Endothelial cell of umbilical vein (primary cell): ENCODE measurements at regions not wholly inside any gene's neighbourhood (a gene's known extent, or its start where the extent isn't known, plus 50 kb on each side); places are given as distances from the start of the nearest gene placed in this dataset.

Source experiments
- BruUV-seq: library from RNA; stranded (reverse); fragments of 400-500 nt; replicated peaks from 2 replicates; lab custom pipeline; 2021; lab: Mats Ljungman, UMichigan
- CTCF ChIA-PET: fragments of 300-600, 350-600 bp; sonication (Branson Sonifier 250); formaldehyde crosslinking; loops from one replicate; lab custom pipeline; 2021; ENCODE audit warnings: antibody characterized with exemption, inconsistent platforms; lab: Charles Lee
- POLR2A ChIA-PET: fragments of 300-600, 350-600 bp; sonication (Branson Sonifier 250); formaldehyde crosslinking; loops from one replicate; lab custom pipeline; 2021; ENCODE audit warnings: antibody characterized with exemption, inconsistent platforms; lab: Charles Lee
- DNase-seq: peaks from one replicate; pipeline ENCODE4 v3.0.0-alpha.2; 2011; ENCODE audit warnings: low read depth, low spot score
- FAIRE-seq: peaks from 2 replicates; lab custom pipeline; 2011; peaks lifted over from hg19 to GRCh38; lab: Jason Lieb, UNC
- H2AFZ ChIP-seq: 2 replicates; pipeline ENCODE4 v1.6.0; 2012; ENCODE audit warnings: low read depth, low read length, control low read depth, inconsistent platforms
- H3K27ac ChIP-seq: 2 replicates; pipeline ENCODE4 v1.5.1; 2011; ENCODE audit warnings: low read depth, mild to moderate bottlenecking, control low read depth, low read length, moderate library complexity; ENCODE audit not compliant: insufficient read depth
- H3K27me3 ChIP-seq, 2 experiments: 2 replicates each; pipeline versions ENCODE4 v1.6.0 to v1.6.1; 2011; ENCODE audit warnings: low read length in 2 of 2, mixed read lengths in 1 of 2; ENCODE audit not compliant: control insufficient read depth in 2 of 2, insufficient read depth in 2 of 2
- H3K36me3 ChIP-seq, 2 experiments: 2 replicates in 1 of 2; 3 replicates in 1 of 2; pipeline ENCODE4 v1.5.1; 2011; ENCODE audit warnings: low read length in 2 of 2, mild to moderate bottlenecking in 1 of 2, moderate library complexity in 1 of 2; ENCODE audit not compliant: control insufficient read depth in 2 of 2, insufficient read depth in 2 of 2; ENCODE audit errors: extremely low read depth in 1 of 2
- H3K4me1 ChIP-seq: 3 replicates; pipeline ENCODE4 v1.5.1; 2011; ENCODE audit warnings: mild to moderate bottlenecking, low read length; ENCODE audit not compliant: control insufficient read depth, insufficient read depth; ENCODE audit errors: extremely low read depth
- H3K4me2 ChIP-seq: 2 replicates; pipeline ENCODE4 v1.6.1; 2011; ENCODE audit warnings: low read length, control low read depth, mixed read lengths; ENCODE audit not compliant: insufficient read depth
- H3K4me3 ChIP-seq, 3 experiments: fragments of 200-600 bp in 1 of 3; sonication (generic), shearing (Covaris generic) in 1 of 3; replicated peaks in 1 of 3; 2 replicates each; pipeline ENCODE4 v1.5.1; 2011 to 2016; ENCODE audit warnings: control low read depth in 3 of 3, low read length in 3 of 3, mild to moderate bottlenecking in 2 of 3, inconsistent platforms in 1 of 3, low read depth in 1 of 3, moderate library complexity in 1 of 3; ENCODE audit not compliant: insufficient read depth in 1 of 3
- H3K79me2 ChIP-seq: 2 replicates; pipeline ENCODE4 v1.6.0; 2012; ENCODE audit warnings: low read length, inconsistent platforms; ENCODE audit not compliant: control insufficient read depth, insufficient read depth
- H3K9ac ChIP-seq: replicated peaks from 2 replicates; pipeline ENCODE3; 2011; ENCODE audit warnings: low read length, control low read depth; ENCODE audit not compliant: insufficient read depth; ENCODE audit errors: extremely low read depth
- H3K9me1 ChIP-seq: replicated peaks from 3 replicates; pipeline ENCODE4 v1.6.0; 2011; ENCODE audit warnings: mild to moderate bottlenecking, low read length; ENCODE audit not compliant: control insufficient read depth, insufficient read depth; ENCODE audit errors: extremely low read depth
- H3K9me3 ChIP-seq: replicated peaks from 2 replicates; pipeline ENCODE4 v1.5.1; 2012; ENCODE audit warnings: low read length, inconsistent platforms; ENCODE audit not compliant: control insufficient read depth, insufficient read depth
- H4K20me1 ChIP-seq: replicated peaks from 2 replicates; pipeline ENCODE3; 2011; ENCODE audit warnings: mild to moderate bottlenecking, low read length; ENCODE audit not compliant: control insufficient read depth, insufficient read depth; ENCODE audit errors: extremely low read depth
- EZH2 ChIP-seq: IDR thresholded peaks from 2 replicates; pipeline ENCODE4 v1.6.1; 2012; ENCODE audit warnings: borderline replicate concordance, low read depth, mild to moderate bottlenecking, moderate library complexity, low read length, inconsistent platforms; ENCODE audit not compliant: severe bottlenecking
- FOS ChIP-seq: IDR thresholded peaks from 2 replicates; pipeline ENCODE4 v1.6.1; 2011; ENCODE audit warnings: mild to moderate bottlenecking, low read length, moderate library complexity, borderline replicate concordance; ENCODE audit not compliant: insufficient read depth
- JUN ChIP-seq: IDR thresholded peaks from 2 replicates; pipeline ENCODE4 v1.6.1; 2011; ENCODE audit warnings: borderline replicate concordance, low read depth; ENCODE audit not compliant: insufficient read length, insufficient read depth
- MAX ChIP-seq: IDR thresholded peaks from 2 replicates; pipeline ENCODE4 v1.6.1; 2011; ENCODE audit not compliant: insufficient read depth, insufficient read length
- MYC ChIP-seq: IDR thresholded peaks from one replicate; pipeline ENCODE4 v1.6.1; 2011; ENCODE audit warnings: mild to moderate bottlenecking, low read depth, low read length
- POLR2AphosphoS5 ChIP-seq: IDR thresholded peaks from 2 replicates; pipeline ENCODE4 v1.6.1; 2012; ENCODE audit warnings: low read depth, mild to moderate bottlenecking, control low read depth, low read length, moderate library complexity; ENCODE audit not compliant: insufficient read depth
- dilution Hi-C: fragments of 300-500 bp; cut with MboI; formaldehyde crosslinking; loops from one replicate; pipeline ENCODE4 v1.15.0; 2019; ENCODE audit warnings: low sequenced_read_pairs; ENCODE audit not compliant: extremely low pct_ligation_motif_present
- intact Hi-C: fragments of 100-400 bp; cut with micrococcal nuclease; formaldehyde crosslinking; loops from one replicate; pipeline ENCODE4 v1.10.0; 2022
- TF ChIP-seq, protein P1 (sequence below), 2 donors: IDR thresholded peaks; 1 replicate in 1 of 2; 2 replicates in 1 of 2; pipeline ENCODE4 v1.5.1; 2011; ENCODE audit warnings: low read length in 2 of 2, mild to moderate bottlenecking in 2 of 2, moderate library complexity in 2 of 2, control low read depth in 1 of 2, inconsistent platforms in 1 of 2, low read depth in 1 of 2; ENCODE audit not compliant: insufficient read depth in 1 of 2; ENCODE audit errors: extremely low read depth in 1 of 2

GRCh38 chr10:29098423-29098822, 190.4 kb upstream of the LYZL1 start:
- Histone ChIP-seq H2AFZ (no peak overlapping the region), H3K9me1 (no peaks in the 10 kb centered on the region), H4K20me1 (no peaks in the 10 kb centered on the region), H3K4me3 (no peak overlapping the region), H3K27me3 (peaks cover 0 to 6% of the 10 kb centered on the region in 2 experiments), H3K36me3 (no peaks in the 10 kb centered on the region), H3K79me2 (no peaks in the 10 kb centered on the region), H3K4me1 (no peaks in the 10 kb centered on the region), H3K4me2 (no peak overlapping the region), H3K9me3 (no peaks in the 10 kb centered on the region), H3K9ac (no peak overlapping the region), H3K27ac (no peak overlapping the region)
- no peak for TF ChIP-seq MYC
- no peak for TF ChIP-seq JUN
- TF ChIP-seq EZH2, result no peak
- TF ChIP-seq MAX, result no peak
- TF ChIP-seq, protein P1, sequence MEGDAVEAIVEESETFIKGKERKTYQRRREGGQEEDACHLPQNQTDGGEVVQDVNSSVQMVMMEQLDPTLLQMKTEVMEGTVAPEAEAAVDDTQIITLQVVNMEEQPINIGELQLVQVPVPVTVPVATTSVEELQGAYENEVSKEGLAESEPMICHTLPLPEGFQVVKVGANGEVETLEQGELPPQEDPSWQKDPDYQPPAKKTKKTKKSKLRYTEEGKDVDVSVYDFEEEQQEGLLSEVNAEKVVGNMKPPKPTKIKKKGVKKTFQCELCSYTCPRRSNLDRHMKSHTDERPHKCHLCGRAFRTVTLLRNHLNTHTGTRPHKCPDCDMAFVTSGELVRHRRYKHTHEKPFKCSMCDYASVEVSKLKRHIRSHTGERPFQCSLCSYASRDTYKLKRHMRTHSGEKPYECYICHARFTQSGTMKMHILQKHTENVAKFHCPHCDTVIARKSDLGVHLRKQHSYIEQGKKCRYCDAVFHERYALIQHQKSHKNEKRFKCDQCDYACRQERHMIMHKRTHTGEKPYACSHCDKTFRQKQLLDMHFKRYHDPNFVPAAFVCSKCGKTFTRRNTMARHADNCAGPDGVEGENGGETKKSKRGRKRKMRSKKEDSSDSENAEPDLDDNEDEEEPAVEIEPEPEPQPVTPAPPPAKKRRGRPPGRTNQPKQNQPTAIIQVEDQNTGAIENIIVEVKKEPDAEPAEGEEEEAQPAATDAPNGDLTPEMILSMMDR (IDR thresholded peaks at IDR 0.05; ENCODE audit: extremely low read depth in 1 of 2, insufficient read depth in 1 of 2, low read depth in 1 of 2, low read length in 2 of 2), result no peak
- TF ChIP-seq FOS, result no peak
- TF ChIP-seq POLR2AphosphoS5, result no peak
- dilution Hi-C loops (no loop called here), intact Hi-C loops (no loop called here)
- ChIA-PET CTCF (no interaction called here), POLR2A (no interaction called here)
- FAIRE-seq (no peak), DNase-seq (no peak)
- no TSS peak for BruUV-seq
